ACC112 (cell line): ENCODE measurements at regions not wholly inside any gene's neighbourhood (a gene's known extent, or its start where the extent isn't known, plus 50 kb on each side); places are given as distances from the start of the nearest gene placed in this dataset.
"Not testable (repeated sequence)": the region's sequence is repeated elsewhere in the genome, so short reads cannot be mapped to it uniquely, and the experiment has no call there.

Source experiments
- H2AFZ ChIP-seq: fragments of 200-600 bp; sonication (generic); one replicate; pipeline ENCODE4 v1.6.0; 2017; ENCODE audit warnings: antibody characterized with exemption, low read length; ENCODE audit not compliant: unreplicated experiment
- H3K27ac ChIP-seq: fragments of 200-600 bp; sonication (generic); 2 replicates; pipeline ENCODE4 v1.5.1; 2014; ENCODE audit warnings: low read depth, mild to moderate bottlenecking, antibody characterized with exemption, low read length, moderate library complexity
- H3K27me3 ChIP-seq: fragments of 200-600 bp; sonication (generic); 2 replicates; pipeline ENCODE4 v1.6.1; 2014; ENCODE audit warnings: mild to moderate bottlenecking, antibody characterized with exemption, low read length, moderate library complexity, mixed read lengths; ENCODE audit not compliant: insufficient read depth
- H3K36me3 ChIP-seq: fragments of 200-600 bp; sonication (generic); 2 replicates; pipeline ENCODE4 v1.6.1; 2016; ENCODE audit warnings: mild to moderate bottlenecking, antibody characterized with exemption, low read length, moderate library complexity, mixed read lengths; ENCODE audit not compliant: insufficient read depth
- H3K4me1 ChIP-seq: fragments of 200-600 bp; sonication (generic); one replicate; pipeline ENCODE4 v1.6.1; 2016; ENCODE audit warnings: low read length, mixed read lengths; ENCODE audit not compliant: insufficient read depth, unreplicated experiment, control insufficient read depth
- H3K4me3 ChIP-seq: fragments of 200-600 bp; sonication (generic); 2 replicates; pipeline ENCODE4 v1.5.1; 2014; ENCODE audit warnings: mild to moderate bottlenecking, low read depth, low read length
- H3K79me2 ChIP-seq: fragments of 200-600 bp; sonication (generic); one replicate; pipeline ENCODE4 v1.6.0; 2016; ENCODE audit warnings: low read length; ENCODE audit not compliant: control insufficient read depth, unreplicated experiment, insufficient read depth

DNA sequence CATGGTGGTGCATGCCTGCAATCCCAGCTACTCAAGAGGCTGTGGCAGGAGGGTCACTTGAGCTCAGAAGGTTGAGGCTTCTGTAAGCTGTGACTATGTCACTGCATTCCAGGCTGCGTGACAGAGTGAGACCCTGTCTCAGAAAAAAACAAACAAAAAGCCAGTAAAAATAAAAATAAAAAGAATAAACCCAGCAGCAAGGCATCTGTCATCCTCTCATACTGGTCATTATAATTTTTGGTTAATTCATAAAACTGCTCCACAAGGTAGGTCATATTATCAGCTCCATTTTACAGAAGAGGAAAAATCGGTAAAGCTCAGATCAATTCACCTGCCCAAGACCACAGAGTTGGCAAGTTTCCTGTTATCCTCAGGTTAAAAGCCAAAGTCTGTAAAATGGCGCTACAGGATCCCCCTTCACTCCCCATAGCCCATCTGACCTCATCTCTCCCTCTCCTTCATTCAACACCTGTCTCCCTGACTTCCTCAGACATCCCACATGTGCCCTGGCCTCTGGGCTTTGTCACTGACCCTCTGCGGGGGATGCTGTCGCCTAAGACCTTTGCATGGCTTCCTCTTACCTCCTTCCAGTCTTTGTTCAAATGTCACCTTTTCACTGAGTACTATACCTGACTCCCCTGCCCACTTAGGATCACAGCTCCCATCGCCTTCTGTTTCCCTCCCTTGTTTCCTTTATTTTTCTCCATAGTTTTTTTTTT lies 213.2 kb upstream of the ZNF217 start:
- Histone ChIP-seq H3K27me3 (no peaks in the 10 kb centered on the region), H3K4me3 (no peak overlapping the region), H3K79me2 (no peaks in the 10 kb centered on the region), H3K4me1 (peaks cover 14% of the 10 kb centered on the region), H3K36me3 (no peaks in the 10 kb centered on the region), H2AFZ (no peak overlapping the region), H3K27ac (no peak overlapping the region)

DNA sequence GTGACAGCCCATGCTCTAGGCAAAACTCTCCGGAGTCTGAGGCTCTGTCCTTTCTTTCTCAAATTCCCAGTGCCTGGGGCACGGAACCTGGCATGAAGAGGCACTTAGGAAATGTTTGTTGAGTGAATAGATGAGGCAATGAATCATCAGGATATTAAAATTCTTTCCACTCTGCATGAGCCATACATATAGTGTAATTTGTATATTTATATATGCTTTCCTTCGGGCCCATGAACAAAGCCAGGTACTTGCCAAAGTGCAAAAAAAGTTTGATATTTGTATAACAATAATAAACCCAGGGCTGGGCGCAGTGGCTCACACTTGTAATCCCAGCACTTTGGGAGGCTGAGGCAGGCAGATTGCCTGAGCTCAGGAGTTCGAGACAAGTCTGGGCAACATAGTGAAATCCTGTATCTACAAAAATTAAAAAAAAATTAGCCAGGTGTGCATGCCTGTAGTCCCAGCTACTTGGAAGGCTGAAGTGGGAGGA lies 212.3 kb upstream of the ZNF217 start:
- H3K4me3 ChIP-seq: no peak overlapping the region
- H3K79me2 ChIP-seq: no peaks in the 10 kb centered on the region
- no peaks in the 10 kb centered on the region for H3K36me3 ChIP-seq
- no peaks in the 10 kb centered on the region for H3K27me3 ChIP-seq
- peaks cover 14% of the 10 kb centered on the region for H3K4me1 ChIP-seq
- peak overlapping the region; percentile 61 for H2AFZ ChIP-seq
- H3K27ac ChIP-seq: peak overlapping the region; percentile 76

DNA sequence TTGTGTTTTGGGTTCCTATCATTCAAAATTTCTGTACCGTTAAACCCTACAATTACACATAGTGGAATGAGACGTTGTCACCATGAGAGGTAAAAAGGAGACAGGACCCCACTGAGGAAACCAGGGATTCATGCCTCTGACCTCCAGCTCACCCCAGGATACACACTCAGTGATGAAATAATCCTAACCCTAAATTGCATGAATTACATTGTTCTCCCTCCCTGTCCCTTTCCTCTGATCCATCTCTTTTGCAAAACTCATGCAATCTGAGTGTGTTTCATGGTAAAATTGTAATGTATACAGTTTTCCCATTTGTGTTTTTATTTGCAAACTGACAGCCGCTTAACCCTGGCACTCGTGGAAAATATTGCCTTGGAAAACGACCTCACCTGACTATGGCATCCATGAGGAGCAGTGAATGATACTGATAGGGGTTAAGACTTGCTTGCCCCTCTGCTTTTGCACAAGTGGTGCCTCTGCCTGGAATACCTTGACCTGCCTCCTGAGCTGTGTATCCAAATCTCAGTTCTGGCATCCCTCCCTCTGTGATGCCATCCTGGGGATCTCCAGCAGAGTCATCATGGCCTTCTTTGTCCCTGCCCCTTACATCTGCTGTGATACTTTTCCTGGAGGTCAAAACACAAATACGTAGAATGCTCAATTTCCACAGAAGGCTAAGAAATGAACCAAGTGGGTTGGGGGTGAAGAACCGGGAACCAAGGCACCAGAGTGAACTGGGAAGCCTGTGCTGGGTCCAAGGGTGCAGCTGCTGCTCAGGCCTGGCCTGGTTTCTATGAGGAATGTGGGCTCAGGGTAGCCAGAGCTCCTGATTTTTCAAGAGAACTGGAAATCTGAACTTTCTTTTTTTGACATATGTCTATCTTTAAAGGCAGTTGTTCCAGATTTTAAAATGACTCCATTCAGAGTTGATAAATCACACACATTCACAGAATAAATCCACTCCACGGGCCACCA lies 211.6 kb upstream of the ZNF217 start:
- Histone ChIP-seq H3K79me2 (no peaks in the 10 kb centered on the region), H3K4me3 (no peak overlapping the region), H3K4me1 (peaks cover 14% of the 10 kb centered on the region), H3K27ac (peak overlapping the region; percentile 76), H3K36me3 (no peaks in the 10 kb centered on the region), H3K27me3 (no peaks in the 10 kb centered on the region), H2AFZ (peak overlapping the region; percentile 61)

DNA sequence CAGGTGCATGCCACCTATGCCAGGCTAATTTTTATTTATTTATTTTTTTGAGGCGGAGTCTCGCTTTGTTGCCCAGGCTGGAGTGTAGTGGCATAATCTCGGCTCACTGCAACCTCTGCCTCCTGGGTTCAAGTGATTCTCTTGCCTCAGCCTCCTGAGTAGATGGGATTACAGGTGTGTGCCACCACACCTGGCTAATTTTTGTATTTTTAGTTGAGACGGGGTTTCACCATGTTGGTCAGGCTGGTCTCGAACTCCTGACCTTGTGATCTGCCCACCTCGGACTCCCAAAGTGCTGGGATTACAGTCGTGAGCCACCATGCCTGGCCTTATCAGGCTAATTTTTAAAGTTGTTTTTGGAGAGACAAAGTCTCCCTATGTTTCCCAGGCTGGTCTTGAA lies 210.7 kb upstream of the ZNF217 start:
- not testable (repeated sequence) for H2AFZ ChIP-seq, H3K27ac ChIP-seq, H3K27me3 ChIP-seq, H3K36me3 ChIP-seq, H3K4me3 ChIP-seq, H3K79me2 ChIP-seq
- peaks cover 14% of the 10 kb centered on the region for H3K4me1 ChIP-seq

DNA sequence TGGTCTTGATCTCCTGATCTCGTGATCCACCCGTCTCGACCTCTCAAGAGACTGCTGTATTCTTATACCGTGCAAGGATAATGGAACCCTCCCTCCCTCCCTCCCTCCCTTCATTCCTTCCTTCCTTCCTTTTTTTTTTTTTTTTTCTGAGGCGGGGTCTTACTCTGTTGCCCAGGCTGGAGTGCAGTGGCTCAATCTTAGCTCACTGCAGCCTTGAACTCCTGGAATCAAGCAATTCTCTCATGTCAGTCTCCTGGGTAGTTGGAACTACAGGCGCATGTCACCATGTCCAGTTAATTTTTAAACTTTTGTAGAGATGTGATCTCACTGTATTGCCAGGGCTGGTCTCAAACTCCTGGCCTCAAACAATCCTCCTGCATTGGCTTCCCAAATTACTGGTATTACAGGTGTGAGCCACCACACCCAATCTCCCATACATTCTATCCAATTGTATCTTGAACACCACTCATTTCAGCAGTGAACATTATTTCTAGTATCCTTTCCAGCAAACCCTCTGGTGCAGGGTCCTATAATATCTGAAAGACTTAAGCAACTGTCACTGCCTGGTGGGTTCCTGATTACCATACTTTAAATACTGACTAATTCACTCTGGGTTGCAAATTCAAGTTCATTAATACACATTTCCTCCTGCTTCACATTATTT lies 210.0 kb upstream of the ZNF217 start:
- Histone ChIP-seq H3K27ac (no peak overlapping the region), H3K79me2 (no peaks in the 10 kb centered on the region), H2AFZ (no peak overlapping the region), H3K27me3 (no peaks in the 10 kb centered on the region), H3K4me1 (peaks cover 14% of the 10 kb centered on the region), H3K36me3 (no peaks in the 10 kb centered on the region), H3K4me3 (no peak overlapping the region)

DNA sequence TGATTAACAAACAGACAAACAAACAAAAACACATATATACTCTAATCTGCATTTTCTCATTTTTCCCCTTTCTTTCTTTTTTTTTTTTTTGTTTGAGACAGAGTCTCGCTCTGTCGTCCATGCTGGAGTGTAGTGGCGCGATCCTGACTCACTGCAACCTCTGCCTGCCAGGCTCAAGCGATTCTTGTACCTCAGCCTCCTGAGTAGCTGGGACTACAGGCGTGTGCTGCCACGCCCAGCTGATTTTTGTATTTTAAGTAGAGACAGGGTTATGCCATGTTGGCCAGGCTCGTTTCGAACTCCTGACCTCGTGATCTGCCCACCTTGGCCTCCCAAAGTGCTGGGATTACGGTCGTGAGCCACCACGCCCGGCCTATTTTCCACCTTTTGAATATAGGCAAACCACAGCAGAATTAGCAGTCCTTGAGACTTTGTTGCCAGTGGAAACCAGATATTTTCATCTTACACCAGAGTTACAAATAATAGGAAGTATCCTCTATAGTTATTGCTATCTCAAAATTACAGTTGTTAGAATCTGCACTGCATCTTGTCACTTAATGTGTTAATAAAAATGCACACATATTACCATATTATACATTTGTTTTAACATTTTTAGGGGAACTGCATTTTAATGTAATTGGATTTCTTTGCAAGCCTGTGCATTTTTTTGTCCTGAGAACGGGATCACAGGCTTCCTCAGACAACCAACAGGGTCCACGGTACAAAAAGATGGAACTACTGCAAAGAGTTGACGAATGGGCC lies 208.2 kb upstream of the ZNF217 start:
- Histone ChIP-seq H3K4me1 (peaks cover 14% of the 10 kb centered on the region), H3K36me3 (no peaks in the 10 kb centered on the region), H2AFZ (no peak overlapping the region), H3K4me3 (no peak overlapping the region), H3K27me3 (no peaks in the 10 kb centered on the region), H3K27ac (no peak overlapping the region), H3K79me2 (no peaks in the 10 kb centered on the region)

DNA sequence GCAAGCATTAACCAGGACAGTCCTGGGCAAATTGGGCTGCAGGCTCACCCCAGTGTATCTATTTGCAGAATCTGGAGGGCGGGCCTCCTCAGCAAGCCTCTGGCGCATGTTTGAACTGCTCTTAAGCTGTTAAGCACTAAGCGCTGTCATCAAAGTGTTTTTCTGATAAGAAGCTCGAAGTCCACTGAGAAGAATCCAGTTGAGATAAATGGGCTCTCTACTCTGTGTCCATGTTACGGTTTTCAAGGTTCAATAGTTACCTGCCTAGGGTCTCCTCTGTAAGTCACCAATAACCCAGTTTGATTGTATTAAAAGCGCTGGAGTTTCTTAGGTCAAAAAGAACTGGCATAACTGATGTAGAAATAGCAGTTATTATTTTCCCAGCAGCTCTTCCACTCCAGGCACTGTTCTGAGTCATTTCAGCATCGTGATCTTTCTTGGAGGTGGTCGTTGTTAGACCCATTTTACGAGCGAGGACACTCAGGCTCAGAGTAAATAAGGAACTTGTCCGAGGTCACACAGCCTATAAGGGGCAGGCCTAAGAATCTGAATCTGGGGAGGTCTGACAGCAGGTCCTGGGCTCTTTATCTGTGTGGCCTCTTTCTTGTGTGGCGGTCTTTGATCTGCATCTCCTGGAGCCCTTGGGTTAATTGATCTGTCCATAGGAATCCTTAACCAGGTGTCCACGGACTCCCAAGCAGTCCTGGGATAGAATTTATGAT lies 207.4 kb upstream of the ZNF217 start:
- no peak overlapping the region for H2AFZ ChIP-seq
- H3K4me1 ChIP-seq: peaks cover 12% of the 10 kb centered on the region
- H3K79me2 ChIP-seq: no peaks in the 10 kb centered on the region
- H3K27me3 ChIP-seq: no peaks in the 10 kb centered on the region
- H3K36me3 ChIP-seq: no peaks in the 10 kb centered on the region
- H3K4me3 ChIP-seq: no peak overlapping the region
- H3K27ac ChIP-seq: no peak overlapping the region

DNA sequence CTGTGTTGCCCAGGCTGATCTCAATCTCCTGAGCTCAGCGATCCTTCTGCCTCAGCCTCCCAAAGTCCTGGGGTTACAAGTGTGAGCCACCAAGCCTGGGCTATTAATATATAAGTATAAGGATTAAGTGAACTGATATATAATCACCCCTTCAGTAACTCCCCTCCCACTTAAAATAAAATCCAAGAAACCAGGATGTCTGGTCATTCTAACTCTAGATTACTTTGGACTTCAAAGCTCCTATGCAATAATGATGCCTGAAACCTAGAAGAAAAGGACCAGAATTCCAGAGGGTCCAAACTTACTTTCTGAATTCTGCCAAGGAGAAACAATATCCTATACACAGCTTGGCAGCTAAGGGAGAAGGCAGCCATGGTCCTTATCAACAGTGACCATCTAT lies 206.8 kb upstream of the ZNF217 start:
- no peaks in the 10 kb centered on the region for H3K27me3 ChIP-seq
- H3K4me3 ChIP-seq: no peak overlapping the region
- H3K27ac ChIP-seq: no peak overlapping the region
- no peaks in the 10 kb centered on the region for H3K36me3 ChIP-seq
- H3K79me2 ChIP-seq: no peaks in the 10 kb centered on the region
- peaks cover 6% of the 10 kb centered on the region for H3K4me1 ChIP-seq
- H2AFZ ChIP-seq: no peak overlapping the region

DNA sequence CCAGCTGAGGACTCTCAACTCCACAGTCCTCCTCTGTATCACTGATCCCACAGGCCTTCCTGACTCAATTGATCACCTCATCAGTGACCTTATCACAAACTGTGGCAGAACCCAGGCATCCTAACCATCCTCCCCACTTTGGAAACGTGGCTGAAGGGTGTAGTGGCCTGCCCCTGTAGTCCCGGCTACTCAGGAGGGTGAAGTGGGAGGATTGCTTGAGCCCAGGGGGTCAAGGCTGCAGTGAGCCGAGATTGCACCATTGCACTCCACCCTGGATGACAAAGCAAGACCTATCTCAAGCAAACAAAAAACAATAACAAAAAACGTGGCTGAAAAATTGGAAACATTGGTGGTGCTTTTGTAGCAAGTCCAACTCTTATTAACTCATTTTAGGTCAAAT lies 203.4 kb upstream of the ZNF217 start:
- no peaks in the 10 kb centered on the region for H3K36me3 ChIP-seq
- H2AFZ ChIP-seq: no peak overlapping the region
- H3K79me2 ChIP-seq: no peaks in the 10 kb centered on the region
- H3K27ac ChIP-seq: no peak overlapping the region
- no peaks in the 10 kb centered on the region for H3K27me3 ChIP-seq
- no peak overlapping the region for H3K4me3 ChIP-seq
- peaks cover 3% of the 10 kb centered on the region for H3K4me1 ChIP-seq
